Keratinocyte (primary cell): ENCODE measurements at regions not wholly inside any gene's neighbourhood (a gene's known extent, or its start where the extent isn't known, plus 50 kb on each side); places are given as distances from the start of the nearest gene placed in this dataset.

Source experiments
- DNase-seq: peaks from one replicate; pipeline ENCODE4 v3.0.0-alpha.2; 2011; ENCODE audit warnings: low read depth, missing footprints, low spot score
- FAIRE-seq: peaks from 2 replicates; lab custom pipeline; 2011; peaks lifted over from hg19 to GRCh38; lab: Jason Lieb, UNC
- H2AFZ ChIP-seq: 2 replicates; pipeline ENCODE4 v1.6.0; 2012; ENCODE audit warnings: low read length, control low read depth, inconsistent platforms; ENCODE audit not compliant: control insufficient read depth
- H3K27ac ChIP-seq: 2 replicates; pipeline ENCODE4 v1.5.1; 2011; ENCODE audit warnings: low read length; ENCODE audit not compliant: control insufficient read depth, insufficient read depth
- H3K27me3 ChIP-seq: 3 replicates; pipeline ENCODE4 v1.6.0; 2011; ENCODE audit warnings: low read length; ENCODE audit not compliant: control insufficient read depth, insufficient read depth; ENCODE audit errors: extremely low read depth
- H3K36me3 ChIP-seq, 2 experiments: 2 replicates in 1 of 2; 3 replicates in 1 of 2; pipeline ENCODE4 v1.5.1; 2011; ENCODE audit warnings: low read length in 2 of 2, mild to moderate bottlenecking in 1 of 2; ENCODE audit not compliant: control insufficient read depth in 2 of 2, insufficient read depth in 2 of 2; ENCODE audit errors: extremely low read depth in 1 of 2
- H3K4me1 ChIP-seq: 3 replicates; pipeline ENCODE4 v1.5.1; 2011; ENCODE audit warnings: low read length; ENCODE audit not compliant: control insufficient read depth, insufficient read depth; ENCODE audit errors: extremely low read depth
- H3K4me2 ChIP-seq: 3 replicates; pipeline ENCODE4 v1.6.0; 2011; ENCODE audit warnings: low read depth, low read length; ENCODE audit not compliant: control insufficient read depth, insufficient read depth; ENCODE audit errors: extremely low read depth
- H3K4me3 ChIP-seq, 3 experiments: fragments of 200-600 bp in 1 of 3; sonication (generic) in 1 of 3; 2 replicates in 2 of 3; 3 replicates in 1 of 3; pipeline ENCODE4 v1.5.1; 2011 to 2016; ENCODE audit warnings: low read length in 3 of 3, mild to moderate bottlenecking in 3 of 3, control low read depth in 2 of 3, inconsistent platforms in 1 of 3, low read depth in 1 of 3, mixed read lengths in 1 of 3, mixed run types in 1 of 3, moderate library complexity in 1 of 3; ENCODE audit not compliant: control insufficient read depth in 2 of 3, insufficient read depth in 2 of 3; ENCODE audit errors: extremely low read depth in 1 of 3
- H3K79me2 ChIP-seq: 2 replicates; pipeline ENCODE4 v1.6.0; 2012; ENCODE audit warnings: low read length; ENCODE audit not compliant: control insufficient read depth, insufficient read depth
- H3K9ac ChIP-seq: 3 replicates; pipeline ENCODE4 v1.6.0; 2011; ENCODE audit warnings: low read length; ENCODE audit not compliant: control insufficient read depth, insufficient read depth; ENCODE audit errors: extremely low read depth
- H3K9me1 ChIP-seq: 3 replicates; pipeline ENCODE4 v1.6.0; 2011; ENCODE audit warnings: low read length; ENCODE audit not compliant: control insufficient read depth, insufficient read depth; ENCODE audit errors: extremely low read depth
- H3K9me3 ChIP-seq: 2 replicates; pipeline ENCODE4 v1.5.1; 2012; ENCODE audit warnings: low read depth, low read length; ENCODE audit not compliant: control insufficient read depth
- H4K20me1 ChIP-seq: 3 replicates; pipeline ENCODE4 v1.6.0; 2011; ENCODE audit warnings: low read length; ENCODE audit not compliant: control insufficient read depth, insufficient read depth; ENCODE audit errors: extremely low read depth
- EZH2 ChIP-seq: IDR thresholded peaks from one replicate; pipeline ENCODE4 v1.6.1; 2012; ENCODE audit warnings: inconsistent platforms, mild to moderate bottlenecking, low read length, moderate library complexity
- dilution Hi-C: fragments of 300-500 bp; cut with MboI; formaldehyde crosslinking; loops from one replicate; pipeline ENCODE4 v1.7.0; 2020; ENCODE audit warnings: low sequenced_read_pairs; ENCODE audit not compliant: extremely low pct_ligation_motif_present
- TF ChIP-seq, protein P1 (sequence below), 3 experiments: IDR thresholded peaks in 1 of 3; conservative IDR thresholded peaks in 1 of 3; optimal IDR thresholded peaks in 1 of 3; 2 replicates in 2 of 3; 3 replicates in 1 of 3; pipeline versions ENCODE3 to v1.5.1; 2011; ENCODE audit warnings: low read length in 3 of 3, mild to moderate bottlenecking in 3 of 3, moderate library complexity in 2 of 3, control low read depth in 1 of 3, inconsistent platforms in 1 of 3; ENCODE audit not compliant: insufficient read depth in 2 of 3; ENCODE audit errors: extremely low read depth in 1 of 3

DNA sequence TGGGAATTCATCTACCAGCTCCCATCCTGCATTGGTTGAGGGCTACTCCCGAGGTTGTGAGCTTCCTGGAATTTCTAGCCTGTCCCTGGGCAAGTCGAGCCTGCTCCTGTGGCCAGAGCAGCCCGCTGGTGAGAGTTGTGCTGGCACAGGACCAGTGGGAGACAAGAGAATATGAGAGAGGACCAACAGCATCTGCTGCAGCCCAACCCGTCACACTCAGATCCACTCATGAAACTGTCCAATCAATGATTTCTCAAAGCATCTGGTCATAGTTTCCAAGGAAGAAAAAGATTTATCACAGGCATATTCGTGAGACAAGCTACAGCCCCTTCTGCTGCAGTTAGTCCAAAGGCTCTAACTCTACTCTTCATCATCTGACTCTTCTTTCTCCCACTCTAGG is 64.4 kb upstream of the RAI14 start:
- FAIRE-seq, result no peak

DNA sequence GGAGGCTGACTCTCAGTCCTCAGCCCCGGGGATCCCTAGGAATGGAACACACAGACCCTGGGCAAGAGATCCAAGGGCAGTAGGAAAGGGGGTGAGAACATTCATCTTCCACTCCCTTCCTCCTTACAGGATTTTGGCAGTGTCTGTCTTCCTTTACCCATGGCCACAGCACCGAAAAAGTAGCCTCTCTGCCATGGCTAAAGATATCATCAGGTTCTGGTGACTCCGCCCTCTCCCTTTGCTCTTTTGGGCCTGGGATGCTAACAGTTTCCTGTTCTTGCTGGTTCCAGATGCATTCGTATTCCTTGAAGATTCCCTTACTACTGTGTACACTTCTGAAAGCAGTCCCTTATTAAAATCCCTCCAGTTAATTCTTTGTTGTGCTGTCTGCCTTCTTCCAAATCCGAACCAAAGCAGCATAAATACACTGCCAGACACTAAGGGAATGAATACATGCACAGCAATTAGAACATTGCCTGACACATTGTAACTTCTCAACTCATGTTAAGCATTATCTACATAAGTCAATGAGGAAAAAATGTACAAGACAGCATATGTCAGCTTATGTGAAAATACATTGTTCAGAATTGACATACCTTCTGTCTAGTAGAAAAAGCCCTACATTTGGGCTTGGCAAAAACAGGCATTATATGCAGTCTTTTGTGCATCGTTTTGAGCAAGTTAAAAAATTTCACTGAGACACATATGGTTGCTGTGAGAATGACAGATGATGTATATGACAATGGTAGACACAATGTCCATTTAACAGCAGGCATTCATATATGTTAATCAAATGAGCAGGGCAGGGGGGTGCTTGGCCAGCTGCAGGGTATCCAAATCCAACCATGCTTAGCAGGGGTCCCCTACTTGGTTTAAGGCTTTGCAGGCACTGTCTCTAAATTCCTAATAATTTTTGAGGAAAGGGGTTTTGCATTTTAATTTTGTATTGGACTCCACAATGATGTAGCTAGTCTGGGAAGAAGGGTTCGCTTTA is 58.8 kb upstream of the RAI14 start:
- no peaks in the 10 kb centered on the region for H3K79me2 ChIP-seq
- H3K4me2 ChIP-seq, result peak overlapping the region; percentile 4
- no peak overlapping the region for H3K4me3 ChIP-seq
- H2AFZ ChIP-seq, result no peak overlapping the region
- H4K20me1 ChIP-seq, result no peaks in the 10 kb centered on the region
- no peaks in the 10 kb centered on the region for H3K9me3 ChIP-seq
- H3K9me1 ChIP-seq, result no peaks in the 10 kb centered on the region
- dilution Hi-C loops, result no loop called here
- H3K9ac ChIP-seq, result no peak overlapping the region
- H3K27me3 ChIP-seq, result no peaks in the 10 kb centered on the region
- FAIRE-seq (no peak), DNase-seq (no peak)
- TF ChIP-seq, protein P1, sequence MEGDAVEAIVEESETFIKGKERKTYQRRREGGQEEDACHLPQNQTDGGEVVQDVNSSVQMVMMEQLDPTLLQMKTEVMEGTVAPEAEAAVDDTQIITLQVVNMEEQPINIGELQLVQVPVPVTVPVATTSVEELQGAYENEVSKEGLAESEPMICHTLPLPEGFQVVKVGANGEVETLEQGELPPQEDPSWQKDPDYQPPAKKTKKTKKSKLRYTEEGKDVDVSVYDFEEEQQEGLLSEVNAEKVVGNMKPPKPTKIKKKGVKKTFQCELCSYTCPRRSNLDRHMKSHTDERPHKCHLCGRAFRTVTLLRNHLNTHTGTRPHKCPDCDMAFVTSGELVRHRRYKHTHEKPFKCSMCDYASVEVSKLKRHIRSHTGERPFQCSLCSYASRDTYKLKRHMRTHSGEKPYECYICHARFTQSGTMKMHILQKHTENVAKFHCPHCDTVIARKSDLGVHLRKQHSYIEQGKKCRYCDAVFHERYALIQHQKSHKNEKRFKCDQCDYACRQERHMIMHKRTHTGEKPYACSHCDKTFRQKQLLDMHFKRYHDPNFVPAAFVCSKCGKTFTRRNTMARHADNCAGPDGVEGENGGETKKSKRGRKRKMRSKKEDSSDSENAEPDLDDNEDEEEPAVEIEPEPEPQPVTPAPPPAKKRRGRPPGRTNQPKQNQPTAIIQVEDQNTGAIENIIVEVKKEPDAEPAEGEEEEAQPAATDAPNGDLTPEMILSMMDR (optimal IDR thresholded peaks at IDR 0.05 in 1 of 3, IDR thresholded peaks at IDR 0.05 in 1 of 3, conservative IDR thresholded peaks at IDR 0.05 in 1 of 3; ENCODE audit: extremely low read depth in 1 of 3, insufficient read depth in 2 of 3, low read length in 3 of 3), result no peak
- TF ChIP-seq EZH2, result no peak
- no peaks in the 10 kb centered on the region for H3K36me3 ChIP-seq
- no peak overlapping the region for H3K27ac ChIP-seq
- peaks cover 26% of the 10 kb centered on the region for H3K4me1 ChIP-seq

More for the DNA sequence above, 64.4 kb upstream of the RAI14 start:
- Histone ChIP-seq H3K4me2 (no peak overlapping the region), H3K4me3 (no peak overlapping the region), H2AFZ (no peak overlapping the region), H3K27me3 (no peaks in the 10 kb centered on the region), H3K4me1 (peaks cover 14% of the 10 kb centered on the region), H3K27ac (no peak overlapping the region), H3K36me3 (no peaks in the 10 kb centered on the region), H3K9me1 (no peaks in the 10 kb centered on the region), H3K9ac (no peak overlapping the region), H3K79me2 (no peaks in the 10 kb centered on the region), H4K20me1 (no peaks in the 10 kb centered on the region), H3K9me3 (no peaks in the 10 kb centered on the region)
- TF ChIP-seq, protein P1 (optimal IDR thresholded peaks at IDR 0.05 in 1 of 3, IDR thresholded peaks at IDR 0.05 in 1 of 3, conservative IDR thresholded peaks at IDR 0.05 in 1 of 3; ENCODE audit: extremely low read depth in 1 of 3, insufficient read depth in 2 of 3, low read length in 3 of 3), result no peak
- no peak for TF ChIP-seq EZH2
- DNase-seq, result no peak
- dilution Hi-C loops, result no loop called here
